ENCODE measurements at regions not wholly inside any gene's neighbourhood (a gene's known extent, or its start where the extent isn't known, plus 50 kb on each side); places are given as distances from the start of the nearest gene placed in this dataset.

DNA sequence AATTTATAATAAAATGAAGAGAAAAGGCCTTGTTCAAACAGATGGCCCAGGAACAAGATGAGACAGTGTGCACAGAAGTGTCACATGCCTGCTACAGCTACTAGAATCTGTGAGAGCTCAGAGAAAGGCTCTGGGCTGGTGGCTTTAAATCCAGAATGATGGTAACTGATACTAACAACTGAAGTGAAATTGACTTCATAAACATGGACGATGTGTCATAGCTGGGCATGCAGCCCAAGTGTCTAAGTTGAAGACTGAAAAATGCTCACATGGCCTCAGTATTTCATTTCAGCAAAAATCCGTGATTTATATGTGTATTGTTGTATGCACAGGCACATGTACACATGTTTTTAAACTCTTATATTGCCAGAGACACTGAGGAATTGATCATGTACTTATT, 208.3 kb upstream of the RUNX1 start:
- no peak overlapping the region for H3K4me3 ChIP-seq (replicated peaks in 1 of 3; ENCODE audit: insufficient read depth in 1 of 3, low read depth in 1 of 3, low read length in 3 of 3)
- TF ChIP-seq FOS (IDR thresholded peaks at IDR 0.05; ENCODE audit: borderline replicate concordance, insufficient read depth, low read length) (peak; percentile 53), POLR2A (IDR thresholded peaks at IDR 0.05; ENCODE audit: low read depth, low read length) (no peak), JUN (IDR thresholded peaks at IDR 0.05; ENCODE audit: borderline replicate concordance, insufficient read depth, insufficient read length, low read depth) (peak; percentile 55), GATA2 (IDR thresholded peaks at IDR 0.05; ENCODE audit: insufficient read depth, insufficient read length, low read depth, low read length) (peak; percentile 53), POLR2AphosphoS5 (IDR thresholded peaks at IDR 0.05; ENCODE audit: insufficient read depth, low read depth, low read length) (no peak), EZH2 (IDR thresholded peaks at IDR 0.05; ENCODE audit: borderline replicate concordance, low read depth, low read length, severe bottlenecking) (no peak), MYC (IDR thresholded peaks at IDR 0.05; ENCODE audit: low read depth, low read length) (no peak)
- TF ChIP-seq, protein P1, sequence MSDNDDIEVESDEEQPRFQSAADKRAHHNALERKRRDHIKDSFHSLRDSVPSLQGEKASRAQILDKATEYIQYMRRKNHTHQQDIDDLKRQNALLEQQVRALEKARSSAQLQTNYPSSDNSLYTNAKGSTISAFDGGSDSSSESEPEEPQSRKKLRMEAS (IDR thresholded peaks at IDR 0.05; ENCODE audit: insufficient read depth, insufficient read length): no peak
- TF ChIP-seq, protein P2, sequence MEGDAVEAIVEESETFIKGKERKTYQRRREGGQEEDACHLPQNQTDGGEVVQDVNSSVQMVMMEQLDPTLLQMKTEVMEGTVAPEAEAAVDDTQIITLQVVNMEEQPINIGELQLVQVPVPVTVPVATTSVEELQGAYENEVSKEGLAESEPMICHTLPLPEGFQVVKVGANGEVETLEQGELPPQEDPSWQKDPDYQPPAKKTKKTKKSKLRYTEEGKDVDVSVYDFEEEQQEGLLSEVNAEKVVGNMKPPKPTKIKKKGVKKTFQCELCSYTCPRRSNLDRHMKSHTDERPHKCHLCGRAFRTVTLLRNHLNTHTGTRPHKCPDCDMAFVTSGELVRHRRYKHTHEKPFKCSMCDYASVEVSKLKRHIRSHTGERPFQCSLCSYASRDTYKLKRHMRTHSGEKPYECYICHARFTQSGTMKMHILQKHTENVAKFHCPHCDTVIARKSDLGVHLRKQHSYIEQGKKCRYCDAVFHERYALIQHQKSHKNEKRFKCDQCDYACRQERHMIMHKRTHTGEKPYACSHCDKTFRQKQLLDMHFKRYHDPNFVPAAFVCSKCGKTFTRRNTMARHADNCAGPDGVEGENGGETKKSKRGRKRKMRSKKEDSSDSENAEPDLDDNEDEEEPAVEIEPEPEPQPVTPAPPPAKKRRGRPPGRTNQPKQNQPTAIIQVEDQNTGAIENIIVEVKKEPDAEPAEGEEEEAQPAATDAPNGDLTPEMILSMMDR (IDR thresholded peaks at IDR 0.05; ENCODE audit: extremely low read depth in 1 of 2, insufficient read depth in 1 of 2, low read depth in 1 of 2, low read length in 2 of 2): no peak
- no peaks in the 10 kb centered on the region for H3K79me2 ChIP-seq (ENCODE audit: control insufficient read depth, insufficient read depth, low read length)
- intact Hi-C loops (cut with micrococcal nuclease): loop anchor here (1.0 to 10.0 kb wide), 7 partner anchors 120 to 675 kb away; no protein-coding TSS in a partner anchor
- dilution Hi-C loops (cut with MboI; ENCODE audit: extremely low pct_ligation_motif_present, low sequenced_read_pairs): no loop called here
- peak overlapping the region; percentile 9 for H2AFZ ChIP-seq (ENCODE audit: low read depth, low read length)
- ChIA-PET POLR2A (interaction anchor here (1.2 kb wide), 1 partner anchor 450 kb away, joined by 3 read pairs; no protein-coding TSS in a partner anchor), CTCF (interaction anchor here (1.0 to 2.4 kb wide), 7 partner anchors 25 to 512 kb away, joined by 3 to 13 read pairs (median 7); no protein-coding TSS in a partner anchor)
- peak overlapping the region; percentile 78 for H3K27ac ChIP-seq (ENCODE audit: insufficient read depth, low read depth, low read length)
- H3K9me3 ChIP-seq (replicated peaks; ENCODE audit: control insufficient read depth, insufficient read depth, low read length): no peaks in the 10 kb centered on the region
- H3K27me3 ChIP-seq (ENCODE audit: control insufficient read depth in 2 of 2, insufficient read depth in 2 of 2, low read length in 2 of 2): no peaks in the 10 kb centered on the region
- no peaks in the 10 kb centered on the region for H4K20me1 ChIP-seq (replicated peaks; ENCODE audit: control insufficient read depth, extremely low read depth, insufficient read depth, low read length)
- peak overlapping the region; percentile 79 for H3K4me2 ChIP-seq (ENCODE audit: insufficient read depth, low read length)
- BruUV-seq (replicated peaks): no TSS peak
- H3K9me1 ChIP-seq (replicated peaks; ENCODE audit: control insufficient read depth, extremely low read depth, insufficient read depth, low read length): no peaks in the 10 kb centered on the region
- H3K4me1 ChIP-seq (ENCODE audit: control insufficient read depth, extremely low read depth, insufficient read depth, low read length): peaks cover 15% of the 10 kb centered on the region
- H3K36me3 ChIP-seq (ENCODE audit: control insufficient read depth in 2 of 2, extremely low read depth in 1 of 2, insufficient read depth in 2 of 2, low read length in 2 of 2): no peaks in the 10 kb centered on the region
- H3K9ac ChIP-seq (replicated peaks; ENCODE audit: extremely low read depth, insufficient read depth, low read length): peak overlapping the region; percentile 61
- DNase-seq (ENCODE audit: low read depth, low spot score): peak; percentile 97
- peak; percentile 86 for FAIRE-seq

Data from endothelial cell of umbilical vein (primary cell).